DMS153 treated with DMSO at 0.1 percent for 48 hours (cell line): ENCODE measurements at regions not wholly inside any gene's neighbourhood (a gene's known extent, or its start where the extent isn't known, plus 50 kb on each side); places are given as distances from the start of the nearest gene placed in this dataset.
"Not testable (repeated sequence)": the region's sequence is repeated elsewhere in the genome, so short reads cannot be mapped to it uniquely, and the experiment has no call there.

Source experiments
- DNase-seq: peaks from one replicate; lab custom pipeline; 2025; ENCODE audit not compliant: unreplicated experiment; lab: John Stamatoyannopoulos, UW

- no peak for DNase-seq
Observed at GRCh38 chr1:185549906-185550305, 184.3 kb upstream of the HMCN1 start.

- DNase-seq = no peak
Observed at GRCh38 chr1:185546029-185546428, 188.2 kb upstream of the HMCN1 start.

- no peak for DNase-seq
Observed at GRCh38 chr1:185541871-185542301, 192.3 kb upstream of the HMCN1 start.

- DNase-seq = no peak
Observed at GRCh38 chr1:185540295-185540694, 193.9 kb upstream of the HMCN1 start.

- DNase-seq = no peak
Observed at GRCh38 chr1:185539277-185539943, 194.8 kb upstream of the HMCN1 start.

GRCh38 chr1:185538309-185538898, 195.8 kb upstream of the HMCN1 start:
- not testable (repeated sequence) for DNase-seq

- DNase-seq = no peak
Observed at GRCh38 chr1:185537596-185537995, 196.6 kb upstream of the HMCN1 start.

GRCh38 chr1:185536165-185536920, 197.8 kb upstream of the HMCN1 start:
- no peak for DNase-seq

- DNase-seq = no peak
Observed at GRCh38 chr1:185535621-185536020, 198.6 kb upstream of the HMCN1 start.

GRCh38 chr1:185534801-185535200, 199.4 kb upstream of the HMCN1 start:
- peak; percentile 100 for DNase-seq

GRCh38 chr1:185533596-185533995, 200.6 kb upstream of the HMCN1 start:
- no peak for DNase-seq

- DNase-seq = no peak
Observed at GRCh38 chr1:185532856-185533255, 201.3 kb upstream of the HMCN1 start.

- no peak for DNase-seq
Observed at GRCh38 chr1:185531838-185532237, 202.4 kb upstream of the HMCN1 start.

- no peak for DNase-seq
Observed at GRCh38 chr1:185530215-185530614, 204.0 kb upstream of the HMCN1 start.

GRCh38 chr1:185529673-185530072, 204.5 kb upstream of the HMCN1 start:
- no peak for DNase-seq

GRCh38 chr1:185528084-185528676, 206.0 kb upstream of the HMCN1 start:
- DNase-seq = no peak

GRCh38 chr1:185526344-185527307, 207.6 kb upstream of the HMCN1 start:
- no peak for DNase-seq

GRCh38 chr1:185520188-185520920, 203.3 kb upstream of the IVNS1ABP start:
- DNase-seq = no peak

- DNase-seq = no peak
Observed at GRCh38 chr1:185517808-185518419, 200.9 kb upstream of the IVNS1ABP start.
